ENCODE measurements at regions not wholly inside any gene's neighbourhood (a gene's known extent, or its start where the extent isn't known, plus 50 kb on each side); places are given as distances from the start of the nearest gene placed in this dataset.
A peak's percentile ranks its signal among the peaks of the same experiment; 100 is the strongest.

- DNase-seq, result peak; percentile 31
- Histone ChIP-seq H3K14ac (ENCODE audit: low read length in 2 of 2) (peak overlapping the region in 1 of 2 experiments; percentile 88), H4K8ac (ENCODE audit: low read length) (no peak overlapping the region), H3K36me3 (ENCODE audit: control insufficient read depth in 1 of 2, insufficient read depth in 2 of 2, low read depth in 1 of 2, low read length in 2 of 2) (peaks cover 5 to 34% of the 10 kb centered on the region in 2 experiments), H2AK5ac (ENCODE audit: low read length, severe bottlenecking) (no peak overlapping the region), H3K9ac (ENCODE audit: low read length) (peak overlapping the region; percentile 97), H3K4me1 (ENCODE audit: control insufficient read depth, insufficient read depth, low read depth, low read length) (peaks cover 8% of the 10 kb centered on the region), H4K91ac (ENCODE audit: low read length) (no peak overlapping the region), H2BK15ac (ENCODE audit: low read depth, poor library complexity, severe bottlenecking) (no peak overlapping the region), H3K27me3 (ENCODE audit: control insufficient read depth in 1 of 2, insufficient read depth in 1 of 2, low read length in 2 of 2) (no peaks in the 10 kb centered on the region), H3K4me2 (ENCODE audit: low read length, poor library complexity, severe bottlenecking) (peak overlapping the region; percentile 96), H3K9me3 (ENCODE audit: control insufficient read depth, low read length) (no peaks in the 10 kb centered on the region), H3K4ac (ENCODE audit: low read depth in 1 of 2, low read length in 2 of 2) (no peak overlapping the region), H2BK120ac (ENCODE audit: low read depth, low read length) (no peak overlapping the region), H3K79me1 (replicated peaks; ENCODE audit: low read length, poor library complexity, severe bottlenecking) (peaks cover 7% of the 10 kb centered on the region), H2BK12ac (ENCODE audit: low read length in 2 of 2) (peak overlapping the region in 1 of 2 experiments; percentile 26), H3K23ac (ENCODE audit: low read length in 2 of 2) (no peak overlapping the region), H2BK5ac (ENCODE audit: low read depth, low read length, poor library complexity, severe bottlenecking) (no peak overlapping the region), H3K27ac (ENCODE audit: low read length, poor library complexity, severe bottlenecking) (peak overlapping the region; percentile 41), H3K4me3 (ENCODE audit: insufficient read depth in 1 of 2, low read depth in 1 of 2, low read length in 2 of 2) (peak overlapping the region; percentile 84 to 91), H2AFZ (ENCODE audit: low read depth, low read length) (no peak overlapping the region), H3K18ac (ENCODE audit: low read depth in 1 of 2, low read length in 2 of 2) (peak overlapping the region in 1 of 2 experiments; percentile 17)
- WGBS, result 7% methylated on average over 24 of the region's 24 CpGs
Observed at GRCh38 chr7:131105294-131105798, 222.3 kb upstream of the MKLN1 start.

DNA sequence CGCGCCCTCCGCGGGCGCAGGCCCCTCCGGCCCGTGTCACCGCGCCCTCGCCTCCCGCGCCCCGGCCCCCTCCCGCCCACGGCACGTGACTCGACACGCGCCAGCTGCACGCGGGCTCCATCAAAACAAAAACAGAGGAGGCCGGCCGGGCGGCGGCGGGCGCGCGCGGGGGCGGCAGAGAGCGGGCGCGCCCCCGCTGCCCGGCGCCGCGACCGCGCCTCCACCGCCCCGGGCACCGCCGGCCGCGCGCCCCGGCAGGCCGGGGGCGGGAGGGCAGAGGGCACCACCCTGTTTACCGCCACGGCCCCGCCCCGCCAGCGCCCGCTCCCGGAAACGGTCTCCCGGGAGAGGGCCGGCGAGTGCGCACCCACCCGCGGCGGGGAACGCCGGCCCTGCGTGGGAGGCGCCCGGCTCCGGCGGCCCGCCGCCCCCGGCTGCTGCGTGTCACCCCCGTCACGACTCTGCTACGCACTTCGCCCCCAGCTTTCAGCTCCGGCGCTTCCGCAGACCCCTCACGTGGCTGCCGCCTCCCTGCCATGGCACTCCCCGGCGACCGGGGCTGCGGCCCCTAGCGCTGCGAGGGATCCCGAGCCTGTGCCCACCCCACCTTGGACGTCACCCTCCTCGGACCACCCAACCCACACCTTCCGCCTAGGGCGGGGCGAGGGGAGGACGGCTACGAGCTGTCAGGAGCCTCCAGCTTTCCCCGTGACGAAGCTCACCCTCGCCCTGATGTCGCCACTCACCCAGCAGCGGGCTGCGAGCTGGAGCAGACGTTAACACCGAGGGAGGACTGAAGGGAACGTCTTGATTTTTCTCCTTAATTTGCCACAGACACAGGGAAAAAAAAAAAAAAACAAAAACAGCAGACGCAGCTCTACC lies 221.6 kb upstream of the MKLN1 start:
- peaks cover 9% of the 10 kb centered on the region for H3K4me1 ChIP-seq (ENCODE audit: control insufficient read depth, insufficient read depth, low read depth, low read length)
- peak; percentile 78 for DNase-seq
- peaks cover 3 to 27% of the 10 kb centered on the region in 2 experiments for H3K36me3 ChIP-seq (ENCODE audit: control insufficient read depth in 1 of 2, insufficient read depth in 2 of 2, low read depth in 1 of 2, low read length in 2 of 2)
- H3K18ac ChIP-seq (ENCODE audit: low read depth in 1 of 2, low read length in 2 of 2), result peak overlapping the region; percentile 73 to 95
- H2AK5ac ChIP-seq (ENCODE audit: low read length, severe bottlenecking), result no peak overlapping the region
- peak overlapping the region; percentile 64 for H2BK120ac ChIP-seq (ENCODE audit: low read depth, low read length)
- peak overlapping the region; percentile 90 for H4K91ac ChIP-seq (ENCODE audit: low read length)
- H2AFZ ChIP-seq (ENCODE audit: low read depth, low read length), result peak overlapping the region; percentile 77
- no peak overlapping the region for H3K27ac ChIP-seq (ENCODE audit: low read length, poor library complexity, severe bottlenecking)
- no peaks in the 10 kb centered on the region for H3K27me3 ChIP-seq (ENCODE audit: control insufficient read depth in 1 of 2, insufficient read depth in 1 of 2, low read length in 2 of 2)
- peak overlapping the region; percentile 93 for H2BK15ac ChIP-seq (ENCODE audit: low read depth, poor library complexity, severe bottlenecking)
- peaks cover 7% of the 10 kb centered on the region for H3K79me1 ChIP-seq (replicated peaks; ENCODE audit: low read length, poor library complexity, severe bottlenecking)
- H3K23ac ChIP-seq (ENCODE audit: low read length in 2 of 2), result peak overlapping the region in 1 of 2 experiments; percentile 75
- peak overlapping the region; percentile 68 for H2BK5ac ChIP-seq (ENCODE audit: low read depth, low read length, poor library complexity, severe bottlenecking)
- H3K4me3 ChIP-seq (ENCODE audit: insufficient read depth in 1 of 2, low read depth in 1 of 2, low read length in 2 of 2), result peak overlapping the region; percentile 91 to 97
- H3K9ac ChIP-seq (ENCODE audit: low read length), result peak overlapping the region; percentile 100
- peak overlapping the region in 1 of 2 experiments; percentile 73 for H2BK12ac ChIP-seq (ENCODE audit: low read length in 2 of 2)
- H3K4ac ChIP-seq (ENCODE audit: low read depth in 1 of 2, low read length in 2 of 2), result peak overlapping the region; percentile 66 to 94
- under 1% methylated on average over 69 of the region's 110 CpGs for WGBS
- H4K8ac ChIP-seq (ENCODE audit: low read length), result no peak overlapping the region
- H3K4me2 ChIP-seq (ENCODE audit: low read length, poor library complexity, severe bottlenecking), result peak overlapping the region; percentile 98
- H3K9me3 ChIP-seq (ENCODE audit: control insufficient read depth, low read length), result no peaks in the 10 kb centered on the region
- peak overlapping the region in 1 of 2 experiments; percentile 88 for H3K14ac ChIP-seq (ENCODE audit: low read length in 2 of 2)

GRCh38 chr7:131106681-131107336 lies 220.9 kb upstream of the MKLN1 start:
- under 1% methylated on average over 15 of the region's 32 CpGs for WGBS
- H2BK12ac ChIP-seq (ENCODE audit: low read length in 2 of 2), result peak overlapping the region in 1 of 2 experiments; percentile 15
- H3K36me3 ChIP-seq (ENCODE audit: control insufficient read depth in 1 of 2, insufficient read depth in 2 of 2, low read depth in 1 of 2, low read length in 2 of 2), result peaks cover 3 to 21% of the 10 kb centered on the region in 2 experiments
- no peak overlapping the region for H2AFZ ChIP-seq (ENCODE audit: low read depth, low read length)
- H3K14ac ChIP-seq (ENCODE audit: low read length in 2 of 2), result peak overlapping the region in 1 of 2 experiments; percentile 73
- H3K27me3 ChIP-seq (ENCODE audit: control insufficient read depth in 1 of 2, insufficient read depth in 1 of 2, low read length in 2 of 2), result no peaks in the 10 kb centered on the region
- peak overlapping the region in 1 of 2 experiments; percentile 75 for H3K23ac ChIP-seq (ENCODE audit: low read length in 2 of 2)
- H4K8ac ChIP-seq (ENCODE audit: low read length), result no peak overlapping the region
- H2BK5ac ChIP-seq (ENCODE audit: low read depth, low read length, poor library complexity, severe bottlenecking), result no peak overlapping the region
- H3K18ac ChIP-seq (ENCODE audit: low read depth in 1 of 2, low read length in 2 of 2), result peak overlapping the region; percentile 73 to 97
- no peak for DNase-seq
- peaks cover 7% of the 10 kb centered on the region for H3K79me1 ChIP-seq (replicated peaks; ENCODE audit: low read length, poor library complexity, severe bottlenecking)
- peak overlapping the region; percentile 100 for H3K9ac ChIP-seq (ENCODE audit: low read length)
- H3K27ac ChIP-seq (ENCODE audit: low read length, poor library complexity, severe bottlenecking), result peak overlapping the region; percentile 57
- no peak overlapping the region for H2AK5ac ChIP-seq (ENCODE audit: low read length, severe bottlenecking)
- no peaks in the 10 kb centered on the region for H3K9me3 ChIP-seq (ENCODE audit: control insufficient read depth, low read length)
- no peak overlapping the region for H2BK15ac ChIP-seq (ENCODE audit: low read depth, poor library complexity, severe bottlenecking)
- peak overlapping the region in 1 of 2 experiments; percentile 98 for H3K4ac ChIP-seq (ENCODE audit: low read depth in 1 of 2, low read length in 2 of 2)
- peak overlapping the region; percentile 40 for H4K91ac ChIP-seq (ENCODE audit: low read length)
- peak overlapping the region; percentile 98 for H3K4me2 ChIP-seq (ENCODE audit: low read length, poor library complexity, severe bottlenecking)
- H2BK120ac ChIP-seq (ENCODE audit: low read depth, low read length), result peak overlapping the region; percentile 76
- peak overlapping the region; percentile 91 to 97 for H3K4me3 ChIP-seq (ENCODE audit: insufficient read depth in 1 of 2, low read depth in 1 of 2, low read length in 2 of 2)
- H3K4me1 ChIP-seq (ENCODE audit: control insufficient read depth, insufficient read depth, low read depth, low read length), result peaks cover 9% of the 10 kb centered on the region

All from mesenchymal stem cell (in vitro differentiated cells and primary cell).